ENCODE measurements at regions not wholly inside any gene's neighbourhood (a gene's known extent, or its start where the extent isn't known, plus 50 kb on each side); places are given as distances from the start of the nearest gene placed in this dataset.

GRCh38 chr1:239583536-239583935, 197.2 kb downstream of the CHRM3 start:
- Histone ChIP-seq H3K4me3 (no peak overlapping the region), H3K4me2 (no peak overlapping the region), H3K27ac (ENCODE audit: low read depth) (no peak overlapping the region), H3K79me2 (replicated peaks; ENCODE audit: insufficient read depth) (no peaks in the 10 kb centered on the region), H3K36me3 (ENCODE audit: insufficient read depth) (no peaks in the 10 kb centered on the region), H2AFZ (no peak overlapping the region), H4K20me1 (replicated peaks; ENCODE audit: insufficient read depth) (no peaks in the 10 kb centered on the region; the same call in 1 of the 2 replicates), H3F3A (replicated peaks; ENCODE audit: low read depth) (no peaks in the 10 kb centered on the region), H3K9me2 (ENCODE audit: insufficient read depth) (no peaks in the 10 kb centered on the region), H3K4me1 (ENCODE audit: insufficient read depth) (no peaks in the 10 kb centered on the region), H3K27me3 (ENCODE audit: insufficient read depth) (no peaks in the 10 kb centered on the region)
- ATAC-seq = no peak
- no peak for DNase-seq (ENCODE audit: low spot score)
- Mint-ChIP-seq H3K9me3 (no peaks in the 10 kb centered on the region), H3K4me1 (peaks cover 4% of the 10 kb centered on the region; the same call in 2 of the 3 replicates), H3K27me3 (ENCODE audit: insufficient read depth, low read depth, poor library complexity) (no peaks in the 10 kb centered on the region), H3K36me3 (ENCODE audit: low read depth) (no peaks in the 10 kb centered on the region), H3K27ac (no peak overlapping the region), H3K4me3 (no peak overlapping the region)
- TF ChIP-seq NANOG (IDR thresholded peaks at IDR 0.05; ENCODE audit: borderline replicate concordance) (no peak), JUNB (IDR thresholded peaks at IDR 0.05; ENCODE audit: unreplicated experiment) (no peak), ZNF462 (CRISPR knock-in tag; IDR thresholded peaks at IDR 0.05) (no peak), ZNF114 (CRISPR knock-in tag; IDR thresholded peaks at IDR 0.05) (no peak), CREB1 (CRISPR knock-in tag; IDR thresholded peaks at IDR 0.05; ENCODE audit: low read depth) (no peak), STAT1 (IDR thresholded peaks at IDR 0.05; ENCODE audit: unreplicated experiment) (no peak), REST (IDR thresholded peaks at IDR 0.05; ENCODE audit: unreplicated experiment) (no peak), ETS1 (IDR thresholded peaks at IDR 0.05) (no peak), EZH2phosphoT487 (IDR thresholded peaks at IDR 0.05; ENCODE audit: unreplicated experiment) (no peak), ZNF331 (CRISPR knock-in tag; IDR thresholded peaks at IDR 0.05; ENCODE audit: low read depth) (no peak), POLR2AphosphoS5 (IDR thresholded peaks at IDR 0.05; ENCODE audit: low read depth) (no peak), CTCF (conservative IDR thresholded peaks at IDR 0.05; ENCODE audit: low read depth in 2 of 2) (no peak), EZH2 (IDR thresholded peaks at IDR 0.05; ENCODE audit: low read depth, unreplicated experiment) (no peak)

Data from GM23338 (cell line).